Omental fat pad (tissue), 3 donors: ENCODE measurements at regions not wholly inside any gene's neighbourhood (a gene's known extent, or its start where the extent isn't known, plus 50 kb on each side); places are given as distances from the start of the nearest gene placed in this dataset.

Experiments used
- ATAC-seq: fragments of 150-250 bp; one replicate; pipeline ENCODE4 v1.9.1; 2016; ENCODE audit warnings: mild to moderate bottlenecking, moderate library complexity; ENCODE audit not compliant: low FRiP score
- DNase-seq: peaks from one replicate; pipeline ENCODE4 v3.0.0-alpha.2; 2019; ENCODE audit warnings: low spot score
- TF ChIP-seq, protein P1 (sequence below), 3 donors: fragments of 450-650 bp; IDR thresholded peaks; one replicate each; pipeline ENCODE4 v1.5.1; 2016 to 2017; ENCODE audit warnings: antibody characterized with exemption in 3 of 3, mild to moderate bottlenecking in 3 of 3, moderate library complexity in 2 of 3

DNA sequence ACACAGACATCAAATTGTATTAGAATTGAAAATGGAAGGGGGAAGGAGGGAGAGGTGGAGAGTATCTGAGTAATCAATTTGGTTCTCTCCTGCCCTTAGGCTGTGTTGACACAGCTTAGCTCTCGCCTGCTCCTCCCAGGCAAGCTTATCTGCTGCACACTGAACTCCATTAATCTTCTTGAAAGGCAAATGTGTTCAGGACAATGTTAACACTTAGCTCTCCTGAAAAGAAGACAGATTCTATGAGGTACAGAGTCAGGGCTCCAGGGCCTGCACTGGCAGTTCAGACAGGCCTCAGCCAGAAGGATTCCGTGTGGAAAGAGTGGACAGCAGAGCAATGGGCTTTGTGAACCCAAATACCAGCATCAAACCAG lies 430.0 kb upstream of the TNP1 start:
- DNase-seq = no peak
- no peak for ATAC-seq
- TF ChIP-seq, protein P1, sequence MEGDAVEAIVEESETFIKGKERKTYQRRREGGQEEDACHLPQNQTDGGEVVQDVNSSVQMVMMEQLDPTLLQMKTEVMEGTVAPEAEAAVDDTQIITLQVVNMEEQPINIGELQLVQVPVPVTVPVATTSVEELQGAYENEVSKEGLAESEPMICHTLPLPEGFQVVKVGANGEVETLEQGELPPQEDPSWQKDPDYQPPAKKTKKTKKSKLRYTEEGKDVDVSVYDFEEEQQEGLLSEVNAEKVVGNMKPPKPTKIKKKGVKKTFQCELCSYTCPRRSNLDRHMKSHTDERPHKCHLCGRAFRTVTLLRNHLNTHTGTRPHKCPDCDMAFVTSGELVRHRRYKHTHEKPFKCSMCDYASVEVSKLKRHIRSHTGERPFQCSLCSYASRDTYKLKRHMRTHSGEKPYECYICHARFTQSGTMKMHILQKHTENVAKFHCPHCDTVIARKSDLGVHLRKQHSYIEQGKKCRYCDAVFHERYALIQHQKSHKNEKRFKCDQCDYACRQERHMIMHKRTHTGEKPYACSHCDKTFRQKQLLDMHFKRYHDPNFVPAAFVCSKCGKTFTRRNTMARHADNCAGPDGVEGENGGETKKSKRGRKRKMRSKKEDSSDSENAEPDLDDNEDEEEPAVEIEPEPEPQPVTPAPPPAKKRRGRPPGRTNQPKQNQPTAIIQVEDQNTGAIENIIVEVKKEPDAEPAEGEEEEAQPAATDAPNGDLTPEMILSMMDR (IDR thresholded peaks at IDR 0.05) = no peak

DNA sequence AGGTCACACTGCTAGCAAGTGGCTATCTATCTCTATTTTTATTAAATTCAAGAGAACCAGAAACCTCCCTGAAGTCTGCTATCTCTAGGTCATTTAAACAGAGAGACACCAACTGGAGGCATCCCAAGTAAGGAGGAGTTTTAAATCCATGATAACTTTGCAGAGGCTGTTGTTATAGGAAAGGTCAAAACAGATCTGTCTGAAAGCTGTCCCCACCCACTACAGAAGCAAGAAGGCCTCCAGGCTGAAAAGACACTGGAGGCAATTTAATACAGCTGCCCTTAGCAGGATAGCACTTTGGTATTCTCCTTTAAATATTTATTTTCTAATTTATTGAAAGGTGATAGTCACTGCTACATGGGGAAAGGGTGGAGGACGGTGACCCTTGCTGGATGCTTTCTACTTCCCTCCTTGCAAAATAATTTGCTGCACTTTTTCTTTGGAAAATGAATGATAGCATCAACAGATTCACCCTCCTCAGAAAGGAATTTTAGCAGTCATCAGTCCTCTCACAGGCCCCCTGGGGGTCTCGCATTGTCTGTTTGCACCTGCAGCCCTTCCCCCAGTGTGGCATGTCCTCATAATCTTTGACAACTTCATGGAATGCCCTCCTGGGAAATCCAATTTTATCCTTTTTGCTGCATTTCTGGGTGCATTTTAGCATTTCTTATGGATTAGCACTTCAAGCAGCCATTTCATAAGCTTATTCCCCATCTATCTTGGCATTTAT lies 429.5 kb upstream of the TNP1 start:
- TF ChIP-seq, protein P1 (IDR thresholded peaks at IDR 0.05) = no peak
- no peak for DNase-seq
- ATAC-seq = no peak

DNA sequence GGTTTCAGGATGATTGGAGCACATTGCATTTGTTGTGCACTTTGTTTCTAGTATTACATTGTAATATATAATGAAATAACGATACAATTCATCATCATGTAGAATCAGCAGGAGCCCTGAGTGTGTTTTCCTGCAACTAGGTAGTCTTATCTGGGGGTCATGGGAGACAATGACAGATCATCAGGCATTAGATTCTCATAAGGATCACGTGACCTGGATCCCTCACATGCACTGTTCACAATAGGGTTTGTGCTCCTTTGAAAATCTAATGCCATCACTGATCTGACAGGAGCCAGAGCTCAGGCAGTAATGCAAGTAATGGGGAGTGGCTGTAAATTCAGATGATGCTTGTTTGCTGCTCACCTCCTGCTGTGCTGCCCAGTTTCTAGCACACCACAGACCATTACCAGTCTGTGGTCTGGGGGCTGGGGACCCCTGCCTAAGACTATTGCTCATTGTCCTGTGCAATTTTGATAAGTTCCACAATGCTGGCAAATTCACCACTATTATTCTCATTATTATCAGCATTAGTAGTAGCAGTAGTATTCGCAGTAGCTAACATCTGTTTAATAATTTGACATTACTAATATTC lies 428.7 kb upstream of the TNP1 start:
- DNase-seq (no peak), ATAC-seq (no peak)
- TF ChIP-seq, protein P1 (IDR thresholded peaks at IDR 0.05) = no peak

DNA sequence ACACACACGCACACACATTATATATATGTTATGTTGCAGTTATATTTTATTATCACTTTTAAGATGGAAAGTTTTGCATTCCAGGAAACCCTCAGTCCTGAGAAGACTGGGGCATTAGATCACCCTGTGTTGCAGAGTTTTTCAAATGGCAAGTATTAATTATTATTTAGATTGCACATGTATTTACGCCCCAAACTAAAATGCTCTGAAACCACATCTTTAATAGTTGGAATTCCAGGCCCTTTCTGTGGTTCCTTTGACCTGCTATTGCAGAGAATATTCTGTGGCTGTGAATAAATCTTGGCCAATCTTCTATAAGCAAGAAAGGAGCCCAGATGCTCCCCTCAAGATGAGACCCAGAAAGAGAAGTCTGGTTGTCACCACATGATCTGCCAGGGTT lies 427.0 kb upstream of the TNP1 start:
- TF ChIP-seq, protein P1 (IDR thresholded peaks at IDR 0.05) = no peak
- no peak for DNase-seq
- no peak for ATAC-seq

DNA sequence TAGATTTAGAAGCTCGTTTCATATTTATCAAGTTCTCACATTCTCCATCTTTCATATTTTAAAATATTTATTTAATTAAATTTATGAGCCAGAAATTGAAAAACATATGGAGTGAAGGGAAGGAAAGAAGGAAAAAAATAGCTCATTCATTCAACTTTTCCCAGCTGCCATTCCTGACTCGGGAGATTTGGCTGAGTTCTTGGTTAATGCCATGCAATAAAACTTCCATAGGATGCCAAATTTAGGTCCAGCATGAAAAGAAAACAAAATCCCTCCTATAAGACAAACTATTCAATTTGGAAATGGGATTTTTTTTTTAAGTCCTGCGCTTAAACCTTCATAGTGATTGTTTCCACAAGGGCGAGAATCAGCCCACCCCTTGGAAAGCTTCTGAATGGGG lies 426.1 kb upstream of the TNP1 start:
- no peak for DNase-seq
- no peak for ATAC-seq
- TF ChIP-seq, protein P1 (IDR thresholded peaks at IDR 0.05) = no peak

DNA sequence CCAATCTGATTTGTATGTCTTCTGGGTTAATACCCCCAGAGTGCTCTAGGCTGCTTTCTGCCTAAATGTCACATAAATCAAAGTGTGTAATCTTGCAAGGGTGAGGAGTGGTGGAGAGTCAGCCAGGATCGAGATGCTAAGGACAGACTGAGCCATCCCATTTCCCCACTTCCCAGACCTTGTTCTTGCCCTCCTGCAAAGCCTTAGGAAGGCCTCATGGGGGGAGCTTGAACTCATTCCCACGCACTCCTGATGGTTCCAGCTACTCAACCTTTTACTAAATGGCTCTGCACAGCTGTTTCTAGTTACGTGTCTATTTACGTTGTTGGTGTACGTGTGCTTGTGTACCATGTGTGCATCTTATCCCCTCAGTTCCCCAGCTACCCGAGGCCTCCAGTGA lies 423.6 kb upstream of the TNP1 start:
- ATAC-seq (no peak), DNase-seq (no peak)
- TF ChIP-seq, protein P1 (IDR thresholded peaks at IDR 0.05) = no peak

DNA sequence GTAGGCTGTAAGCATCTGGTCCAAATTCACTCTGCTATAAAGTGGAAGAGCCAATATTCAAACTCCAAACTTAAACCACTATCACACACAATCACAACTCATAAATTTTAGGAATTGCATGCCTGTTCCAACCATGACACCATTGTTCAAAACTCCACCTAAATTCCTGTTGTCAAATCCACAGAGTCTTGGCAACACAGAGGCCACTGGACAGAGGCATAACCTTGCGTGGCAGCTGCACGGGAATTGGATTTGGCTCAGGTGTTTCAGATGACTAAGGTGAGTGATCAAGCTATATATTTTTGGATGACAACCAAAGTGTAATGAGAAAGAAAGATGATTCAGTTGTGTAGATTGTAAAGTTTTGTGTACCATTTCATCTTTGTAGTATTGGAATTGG lies 422.7 kb upstream of the TNP1 start:
- TF ChIP-seq, protein P1 (IDR thresholded peaks at IDR 0.05) = no peak
- DNase-seq (no peak), ATAC-seq (no peak)
